ENCODE measurements at regions not wholly inside any gene's neighbourhood (a gene's known extent, or its start where the extent isn't known, plus 50 kb on each side); places are given as distances from the start of the nearest gene placed in this dataset.

DNA sequence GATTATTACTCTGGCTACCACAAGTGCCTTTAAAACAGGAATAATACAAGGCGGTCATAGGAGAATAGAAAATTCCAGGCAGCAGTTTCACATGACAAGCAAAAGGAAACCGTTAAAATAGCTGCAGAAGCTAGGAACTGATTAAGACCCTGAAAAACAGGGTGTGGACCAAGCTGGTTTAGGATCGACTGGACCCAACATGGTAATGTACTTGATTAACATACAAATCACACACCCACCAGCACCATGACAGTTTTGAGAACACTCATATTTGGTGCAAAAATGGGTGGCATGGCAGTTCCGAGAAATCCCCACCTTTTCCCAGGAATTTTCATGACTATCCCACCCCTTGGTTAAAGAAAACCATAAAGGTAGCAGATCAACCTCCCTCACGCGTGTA is 51.9 kb upstream of the TMEM163 start:
- DNase-seq (ENCODE audit: insufficient read length, low spot score): no peak
- no peak for FAIRE-seq

DNA sequence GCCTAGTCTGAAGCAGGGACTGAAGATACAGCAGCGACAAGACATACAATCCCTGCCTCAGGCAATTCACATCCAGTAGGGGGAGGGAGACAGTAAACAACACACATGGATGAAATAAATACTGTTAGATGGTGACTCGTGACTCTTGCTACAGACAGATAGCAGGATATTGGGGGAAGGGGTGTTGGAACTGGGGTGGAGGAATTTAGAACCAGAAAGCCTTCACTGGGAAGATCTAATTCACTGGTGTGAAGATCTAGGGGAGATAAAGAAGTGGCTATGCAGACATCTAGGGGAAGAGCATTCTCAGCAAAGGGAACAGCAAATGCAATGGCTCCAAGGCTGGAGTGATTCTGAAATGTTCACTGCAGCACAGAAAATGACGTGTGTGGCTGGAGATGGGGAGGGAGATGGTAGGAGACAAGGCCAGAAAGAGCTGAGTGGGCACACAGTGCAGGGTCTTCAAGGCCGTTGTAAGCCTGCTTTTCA is 52.6 kb upstream of the TMEM163 start:
- DNase-seq (ENCODE audit: insufficient read length, low spot score) (no peak), FAIRE-seq (no peak)

DNA sequence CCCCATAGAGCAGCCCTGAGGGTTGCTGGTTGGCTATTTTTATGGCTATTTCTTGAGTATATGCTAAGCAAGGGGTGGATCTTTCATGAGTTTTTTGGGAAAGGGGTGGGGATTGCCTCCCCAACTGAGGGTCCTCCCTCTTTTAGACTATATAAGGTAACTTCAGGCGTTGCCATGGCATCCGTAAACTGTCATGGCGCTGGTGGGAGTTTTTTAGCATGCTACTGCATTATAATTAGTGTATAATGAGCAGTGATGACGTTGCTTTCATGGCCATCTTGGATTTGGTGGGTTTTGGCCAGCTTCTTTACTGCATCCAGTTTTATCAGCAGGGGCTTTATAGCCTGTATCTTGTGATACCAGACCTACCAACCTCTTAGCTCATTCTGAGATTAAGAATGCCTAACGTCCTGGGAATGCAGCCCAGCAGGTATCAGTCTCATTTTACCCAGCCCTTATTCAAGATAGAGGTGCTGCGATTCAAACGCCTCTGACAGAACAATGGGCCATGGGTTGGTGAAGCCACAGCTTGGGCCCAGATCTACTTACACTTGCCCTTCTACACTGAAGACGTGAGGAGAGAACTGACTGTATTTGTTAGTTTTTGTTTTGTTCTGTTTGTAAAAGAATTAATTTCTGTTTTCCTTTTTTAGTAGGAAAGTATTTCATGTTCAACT is 53.8 kb upstream of the TMEM163 start:
- DNase-seq (ENCODE audit: insufficient read length, low spot score) (no peak), FAIRE-seq (no peak)

DNA sequence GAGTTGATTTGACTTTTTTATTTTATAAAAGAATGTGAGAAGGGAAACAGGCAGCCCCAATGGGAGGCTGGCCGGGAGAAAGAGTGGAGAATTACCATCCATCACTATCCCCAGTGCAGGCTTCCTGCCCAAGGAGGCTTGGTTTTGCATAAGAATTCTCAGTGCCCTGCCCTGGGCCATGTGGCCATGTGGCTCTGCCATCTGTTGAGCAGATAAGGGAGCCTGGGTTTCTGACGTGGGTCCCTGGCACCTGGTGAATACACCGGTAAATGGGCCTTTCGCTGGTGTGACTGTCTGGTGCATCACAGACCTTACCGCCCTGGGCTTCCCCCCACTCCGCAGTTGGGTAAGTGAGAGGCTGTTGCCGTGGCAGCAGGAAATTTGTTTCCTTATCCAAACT is 54.5 kb upstream of the TMEM163 start:
- FAIRE-seq (no peak), DNase-seq (ENCODE audit: insufficient read length, low spot score) (no peak)

DNA sequence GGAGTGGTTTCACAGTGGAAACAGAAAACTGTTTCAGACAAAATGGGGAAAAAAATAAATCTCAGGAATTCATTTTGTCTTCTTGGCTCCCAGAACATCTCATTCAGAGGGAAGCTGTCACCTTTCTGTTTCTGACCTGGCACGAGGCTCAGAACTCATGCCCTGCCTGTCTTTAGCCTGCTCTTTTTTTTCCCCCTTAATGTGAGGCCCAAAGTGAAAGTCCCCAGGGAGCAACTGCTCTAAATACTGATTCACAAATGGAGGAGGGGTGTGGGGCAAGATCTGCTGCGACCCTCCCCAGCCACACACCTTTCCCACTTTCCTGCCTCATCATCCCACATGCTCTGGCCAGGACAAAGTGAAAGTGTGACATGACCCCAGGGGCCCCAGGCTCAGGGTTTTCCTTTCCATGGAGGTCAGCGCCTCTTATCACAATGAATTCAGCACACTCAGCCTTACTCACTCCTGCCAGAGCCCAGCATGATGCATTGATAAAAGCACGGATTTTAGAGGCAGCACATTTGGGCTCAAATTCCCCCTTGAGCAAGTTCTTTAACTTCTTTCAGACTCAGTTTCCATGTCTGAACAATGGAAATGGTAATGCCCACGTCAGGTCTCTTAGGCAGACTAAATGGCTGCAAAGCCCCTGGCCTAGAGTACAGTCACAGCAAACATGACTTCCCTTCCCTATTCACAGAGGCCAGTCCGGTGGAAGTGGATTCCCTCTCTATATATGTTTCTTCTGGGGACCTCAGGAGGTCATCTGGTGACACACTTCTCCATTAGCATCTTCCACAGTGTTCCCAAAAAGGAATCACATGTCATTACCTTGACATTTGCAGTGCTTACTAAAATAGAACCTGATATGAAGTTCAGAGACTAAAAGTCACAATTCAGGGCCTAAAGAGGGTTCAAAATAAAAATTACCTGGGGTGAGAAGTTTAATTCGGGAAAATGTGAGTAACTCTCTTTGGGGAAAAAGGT is 55.3 kb upstream of the TMEM163 start:
- FAIRE-seq: no peak

DNA sequence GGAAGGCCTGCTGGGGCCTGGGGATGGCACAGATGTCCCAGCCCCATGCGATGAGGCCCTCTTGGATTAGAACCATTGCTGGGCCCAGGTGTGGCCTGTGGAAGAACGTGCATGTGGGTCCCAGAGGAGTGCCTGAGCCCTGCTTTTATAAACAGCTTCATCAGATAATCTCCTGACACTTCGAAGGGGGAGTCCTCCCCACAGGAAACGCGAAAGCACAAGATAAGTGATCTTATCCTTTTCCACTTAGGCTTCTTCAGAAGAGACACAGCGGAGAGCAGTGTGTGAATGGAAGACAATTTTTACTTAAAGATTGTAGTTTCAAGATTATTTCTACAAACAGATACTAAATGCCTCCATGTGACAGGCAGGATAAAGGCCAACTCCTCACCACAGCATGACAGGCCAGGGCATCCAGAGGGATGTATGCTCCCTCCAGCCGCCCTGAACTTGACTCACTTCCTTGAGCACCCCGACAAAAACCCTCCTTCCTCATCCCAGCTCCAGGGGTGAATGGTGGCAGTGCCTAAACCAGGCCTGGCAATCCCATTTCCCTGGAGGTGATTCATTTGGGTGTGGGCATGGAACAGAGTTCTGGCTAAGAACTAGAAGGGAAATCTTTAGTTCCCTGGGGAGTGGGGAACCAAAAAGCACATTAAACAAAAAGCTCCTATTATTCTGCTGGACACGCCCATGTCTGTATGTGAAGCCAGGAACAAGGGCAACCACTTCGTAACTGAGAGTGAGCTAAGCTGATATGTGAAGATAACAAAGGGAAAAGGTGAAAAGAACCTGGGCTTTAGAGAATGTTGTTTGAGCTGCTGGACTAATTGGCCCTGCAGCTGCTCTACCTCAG is 56.2 kb upstream of the TMEM163 start:
- FAIRE-seq (no peak), DNase-seq (ENCODE audit: insufficient read length, low spot score) (no peak)

More for the DNA sequence above, 55.3 kb upstream of the TMEM163 start:
- DNase-seq (ENCODE audit: insufficient read length, low spot score): no peak

DNA sequence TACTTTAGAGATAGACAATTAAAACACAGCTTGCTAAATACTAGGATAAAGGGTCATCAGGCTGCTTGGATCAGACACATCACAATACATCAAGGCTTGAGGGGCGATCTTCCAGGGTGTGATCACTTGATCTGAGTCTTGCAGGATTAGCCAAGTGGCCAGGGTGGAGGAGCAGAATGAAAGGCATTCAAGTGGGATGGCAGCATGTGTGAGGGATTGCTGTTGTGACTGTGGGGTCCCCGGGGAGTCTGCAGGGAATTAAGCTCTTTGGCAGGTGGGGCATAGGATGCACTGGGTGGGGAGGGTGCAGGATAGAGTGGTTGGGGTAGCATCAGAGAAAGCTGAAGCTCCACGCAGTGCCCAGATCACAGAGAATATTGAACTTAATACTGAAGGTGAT is 58.0 kb upstream of the TMEM163 start:
- no peak for FAIRE-seq

DNA sequence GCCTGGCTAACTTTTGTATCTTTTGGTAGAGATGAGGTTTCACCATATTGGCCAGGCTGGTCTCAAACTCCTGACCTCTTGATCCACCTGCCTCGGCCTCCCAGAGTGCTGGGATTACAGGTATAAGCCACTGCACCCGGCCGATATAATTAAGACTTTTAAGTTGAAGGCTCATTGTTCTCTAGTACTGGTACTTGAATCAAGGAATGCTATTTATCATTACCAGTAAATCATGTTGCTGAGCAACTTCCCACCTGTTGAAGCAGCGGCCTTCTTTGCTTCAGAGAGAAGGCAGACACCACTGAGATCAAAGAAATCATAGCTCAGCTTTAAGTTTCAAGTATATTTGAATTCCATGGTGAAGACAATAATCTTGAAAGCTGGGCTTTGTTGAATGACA is 58.8 kb upstream of the TMEM163 start:
- DNase-seq (ENCODE audit: insufficient read length, low spot score): no peak
- no peak for FAIRE-seq

More for the DNA sequence above, 58.0 kb upstream of the TMEM163 start:
- DNase-seq (ENCODE audit: insufficient read length, low spot score): no peak

DNA sequence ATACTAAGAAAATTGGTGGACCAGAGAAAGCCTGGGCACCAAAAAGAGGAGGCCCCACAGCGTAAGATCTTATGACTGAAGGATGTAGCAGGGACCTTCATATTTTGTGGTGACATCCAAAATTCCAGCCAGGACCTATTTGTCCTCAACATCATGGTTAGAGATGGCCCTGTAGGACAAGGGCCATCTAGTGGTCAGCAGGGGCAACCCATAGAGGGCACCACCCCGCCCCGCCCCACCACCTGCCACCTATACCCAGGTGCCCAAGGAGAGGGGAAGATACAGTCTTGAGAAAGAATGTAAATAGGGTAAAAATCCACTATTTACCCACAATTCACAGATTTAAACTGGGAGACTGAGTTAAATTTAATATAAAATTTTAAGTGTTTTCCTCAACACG is 59.6 kb upstream of the TMEM163 start:
- DNase-seq (ENCODE audit: insufficient read length, low spot score) (no peak), FAIRE-seq (no peak)

DNA sequence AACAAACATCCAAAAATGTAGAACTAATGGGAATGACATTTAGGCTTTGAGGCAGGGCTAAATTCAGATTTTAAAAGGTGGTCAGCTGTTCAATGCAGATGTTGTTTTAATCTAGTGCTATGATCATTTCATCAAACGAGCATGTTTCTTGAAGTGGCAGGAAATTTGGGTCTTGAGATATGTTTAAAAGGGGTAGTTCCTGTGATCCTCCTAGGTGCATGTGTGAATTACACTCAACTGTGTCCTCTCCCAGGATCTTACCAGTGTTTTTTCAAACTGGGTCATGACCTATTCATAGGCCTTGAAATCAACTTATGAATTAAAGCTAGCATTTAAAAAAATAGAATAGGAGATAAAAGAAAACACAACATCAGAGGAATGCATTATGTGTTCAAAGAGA is 57.4 kb upstream of the ACMSD start:
- no peak for DNase-seq (ENCODE audit: insufficient read length, low spot score)
- no peak for FAIRE-seq

DNA sequence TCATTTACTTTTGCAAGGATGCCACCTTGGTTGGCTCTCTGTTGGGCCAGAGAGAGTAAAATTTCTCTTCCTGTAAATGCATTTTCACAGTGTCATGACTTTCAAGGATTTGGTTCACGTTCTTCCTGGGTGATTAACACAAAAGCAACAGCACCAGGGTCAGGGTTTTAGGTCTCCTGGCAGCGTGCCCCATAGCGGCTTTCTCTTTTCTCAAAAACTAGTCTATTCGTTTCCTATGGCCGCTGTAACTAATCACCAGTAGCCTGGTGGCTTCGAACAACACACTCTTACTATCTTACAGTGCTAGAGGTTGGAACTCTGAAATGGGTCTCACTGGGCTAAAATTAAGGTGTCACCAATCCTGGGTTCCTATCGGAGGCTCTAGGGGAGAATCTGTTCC is 56.3 kb upstream of the ACMSD start:
- no peak for FAIRE-seq
- no peak for DNase-seq (ENCODE audit: insufficient read length, low spot score)

DNA sequence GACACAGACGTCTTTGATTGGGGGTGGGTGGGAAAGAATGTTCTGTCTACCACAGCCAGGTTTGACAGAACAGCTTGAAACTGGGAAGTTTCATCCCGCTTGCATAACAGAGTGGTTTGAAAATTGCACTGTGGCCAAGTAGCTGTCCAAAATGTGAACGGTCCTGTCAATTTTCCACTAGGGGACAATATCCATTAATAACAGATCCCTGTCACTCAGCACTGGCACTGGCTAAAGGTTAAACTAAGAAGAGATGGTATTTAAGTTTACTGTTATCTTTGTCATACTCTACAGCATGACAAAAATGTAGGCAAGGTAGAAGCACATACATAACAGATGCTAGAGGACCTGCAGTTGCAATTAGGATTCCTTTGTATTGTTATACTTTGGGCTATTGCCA is 55.6 kb upstream of the ACMSD start:
- FAIRE-seq (peak; percentile 78), DNase-seq (ENCODE audit: insufficient read length, low spot score) (peak; percentile 29)

DNA sequence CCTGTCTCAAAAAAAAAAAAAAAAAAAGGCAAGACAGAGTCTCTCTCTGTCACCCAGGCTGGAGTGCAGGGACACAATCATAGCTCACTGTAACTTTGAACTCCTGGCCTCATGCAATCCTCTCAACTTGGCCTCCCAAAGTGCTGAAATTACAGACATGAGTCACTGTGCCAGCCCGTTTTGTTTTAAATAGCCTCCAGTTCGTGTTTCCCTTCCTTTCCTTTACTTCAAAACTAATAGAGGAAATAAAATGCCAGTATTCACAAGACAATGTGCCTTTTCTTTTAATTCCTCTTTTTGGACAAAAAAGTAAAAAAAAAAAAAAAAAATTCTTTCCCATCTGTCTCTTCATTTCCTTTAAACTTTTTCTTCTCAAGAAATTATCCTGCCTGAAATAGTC is 54.5 kb upstream of the ACMSD start:
- DNase-seq (ENCODE audit: insufficient read length, low spot score) (no peak), FAIRE-seq (no peak)

DNA sequence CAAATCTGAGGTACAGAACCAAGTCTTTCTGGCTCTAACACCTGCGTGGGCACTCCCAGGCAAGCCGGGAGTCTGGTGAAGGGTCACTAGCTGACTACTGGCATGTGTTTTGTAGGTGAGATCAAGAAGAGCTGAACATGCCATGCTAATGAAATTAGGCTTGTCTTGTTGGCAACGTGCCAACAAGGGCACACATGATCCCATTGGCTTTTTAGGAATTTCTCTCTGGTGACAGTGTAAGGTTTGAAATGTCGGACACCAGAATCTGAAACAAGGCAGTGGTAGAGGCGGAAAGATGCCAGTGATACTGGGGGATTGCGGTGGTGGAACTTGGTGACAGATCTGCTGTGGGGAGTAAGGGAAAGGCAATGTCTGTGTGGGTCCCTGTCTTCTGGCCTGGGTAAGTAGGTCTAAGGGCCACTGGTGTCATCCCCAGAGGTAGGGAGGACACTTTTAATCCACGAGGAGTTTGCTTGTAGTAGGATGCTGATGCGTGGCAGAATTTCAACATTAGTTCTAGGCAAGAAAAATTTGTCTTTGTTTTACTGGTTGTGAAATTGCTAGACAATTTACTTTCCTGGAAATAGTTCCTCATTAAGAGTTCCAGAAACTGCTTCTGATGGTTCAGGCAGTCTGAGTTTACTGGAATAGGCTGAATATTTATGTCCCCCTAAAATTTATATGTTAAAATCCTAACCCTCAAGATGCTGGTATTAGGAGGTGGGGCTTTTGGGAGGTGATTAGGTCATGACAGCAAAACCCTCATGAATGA is 52.6 kb upstream of the ACMSD start:
- FAIRE-seq (no peak), DNase-seq (ENCODE audit: insufficient read length, low spot score) (no peak)

DNA sequence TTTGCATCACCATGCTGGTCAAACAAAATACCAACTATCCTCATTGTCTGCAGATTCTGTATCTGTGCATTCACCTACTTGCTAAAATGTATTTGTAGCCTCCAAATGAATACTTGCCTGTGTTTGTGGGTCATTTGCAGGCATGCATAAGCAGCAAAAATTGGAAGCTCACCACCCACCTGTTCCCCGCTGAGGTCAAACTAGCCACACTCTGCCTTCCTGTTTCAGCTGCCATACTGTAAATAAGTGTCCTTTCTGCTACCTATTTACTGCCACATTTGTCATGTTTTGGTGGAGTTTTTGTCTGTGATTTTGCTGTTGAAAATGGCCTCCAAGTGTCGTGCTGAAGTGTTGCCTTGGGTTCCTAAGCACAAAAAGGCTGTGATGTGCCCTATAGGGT is 50.0 kb upstream of the ACMSD start:
- FAIRE-seq (no peak), DNase-seq (ENCODE audit: insufficient read length, low spot score) (no peak)

Data from GM19239 (cell line).